MG63 (cell line): ENCODE measurements at regions not wholly inside any gene's neighbourhood (a gene's known extent, or its start where the extent isn't known, plus 50 kb on each side); places are given as distances from the start of the nearest gene placed in this dataset.

Experiments used
- DNase-seq: peaks from one replicate; pipeline ENCODE4 v3.0.0-alpha.2; 2020
- H3K27me3 ChIP-seq: fragments of 250-450 bp; sonication (Bioruptor Pico); 2 replicates; pipeline ENCODE4 v1.5.1; 2020; ENCODE audit warnings: mild to moderate bottlenecking, moderate library complexity
- H3K36me3 ChIP-seq: fragments of 250-450 bp; sonication (Bioruptor Pico); 2 replicates; pipeline ENCODE4 v1.5.1; 2020; ENCODE audit warnings: mild to moderate bottlenecking, moderate library complexity
- H3K4me3 ChIP-seq: fragments of 250-450 bp; sonication (Bioruptor Pico); 2 replicates; pipeline ENCODE4 v1.5.1; 2020; ENCODE audit warnings: mild to moderate bottlenecking, moderate library complexity
- H3K9me3 ChIP-seq: fragments of 250-450 bp; sonication (Bioruptor Pico); 2 replicates; pipeline ENCODE4 v1.5.1; 2020; ENCODE audit warnings: mild to moderate bottlenecking, moderate library complexity

GRCh38 chr6:44062771-44063560 is 64.3 kb downstream of the MRPL14 start:
- DNase-seq, result no peak
- no peak overlapping the region for H3K4me3 ChIP-seq
- H3K27me3 ChIP-seq, result no peaks in the 10 kb centered on the region
- H3K9me3 ChIP-seq, result no peaks in the 10 kb centered on the region
- H3K36me3 ChIP-seq, result no peaks in the 10 kb centered on the region

GRCh38 chr6:44062105-44062770 is 65.0 kb downstream of the MRPL14 start:
- DNase-seq, result peak; percentile 62
- H3K36me3 ChIP-seq, result no peaks in the 10 kb centered on the region
- H3K27me3 ChIP-seq, result no peaks in the 10 kb centered on the region
- no peaks in the 10 kb centered on the region for H3K9me3 ChIP-seq
- H3K4me3 ChIP-seq, result no peak overlapping the region

- no peaks in the 10 kb centered on the region for H3K9me3 ChIP-seq
- no peaks in the 10 kb centered on the region for H3K36me3 ChIP-seq
- no peak overlapping the region for H3K4me3 ChIP-seq
- DNase-seq, result peak; percentile 72
- no peaks in the 10 kb centered on the region for H3K27me3 ChIP-seq
Measured at GRCh38 chr6:44061375-44062104, 65.7 kb downstream of the MRPL14 start.

- Histone ChIP-seq H3K9me3 (no peaks in the 10 kb centered on the region), H3K4me3 (no peak overlapping the region), H3K27me3 (no peaks in the 10 kb centered on the region), H3K36me3 (no peaks in the 10 kb centered on the region)
- no peak for DNase-seq
Measured at GRCh38 chr6:44060612-44061374, 66.5 kb downstream of the MRPL14 start.

- no peaks in the 10 kb centered on the region for H3K27me3 ChIP-seq
- no peak overlapping the region for H3K4me3 ChIP-seq
- H3K9me3 ChIP-seq, result no peaks in the 10 kb centered on the region
- peak; percentile 100 for DNase-seq
- no peaks in the 10 kb centered on the region for H3K36me3 ChIP-seq
Measured at GRCh38 chr6:44059359-44060346, 67.6 kb downstream of the MRPL14 start.

- Histone ChIP-seq H3K4me3 (no peak overlapping the region), H3K27me3 (no peaks in the 10 kb centered on the region), H3K9me3 (no peaks in the 10 kb centered on the region), H3K36me3 (no peaks in the 10 kb centered on the region)
- DNase-seq, result peak; percentile 100
Measured at GRCh38 chr6:44058617-44059358, 68.5 kb downstream of the MRPL14 start.

GRCh38 chr6:44057931-44058616 is 69.2 kb downstream of the MRPL14 start:
- Histone ChIP-seq H3K9me3 (no peaks in the 10 kb centered on the region), H3K4me3 (no peak overlapping the region), H3K36me3 (no peaks in the 10 kb centered on the region), H3K27me3 (no peaks in the 10 kb centered on the region)
- DNase-seq, result peak; percentile 61

GRCh38 chr6:44057238-44057930 is 69.9 kb downstream of the MRPL14 start:
- H3K4me3 ChIP-seq, result no peak overlapping the region
- DNase-seq, result peak; percentile 64
- H3K9me3 ChIP-seq, result no peaks in the 10 kb centered on the region
- H3K36me3 ChIP-seq, result no peaks in the 10 kb centered on the region
- H3K27me3 ChIP-seq, result no peaks in the 10 kb centered on the region

- DNase-seq, result peak; percentile 100
- no peak overlapping the region for H3K4me3 ChIP-seq
- H3K27me3 ChIP-seq, result no peaks in the 10 kb centered on the region
- no peaks in the 10 kb centered on the region for H3K36me3 ChIP-seq
- H3K9me3 ChIP-seq, result no peaks in the 10 kb centered on the region
Measured at GRCh38 chr6:44056392-44057237, 70.6 kb downstream of the MRPL14 start.

- Histone ChIP-seq H3K9me3 (no peaks in the 10 kb centered on the region), H3K27me3 (no peaks in the 10 kb centered on the region), H3K36me3 (no peaks in the 10 kb centered on the region), H3K4me3 (no peak overlapping the region)
- peak; percentile 94 for DNase-seq
Measured at GRCh38 chr6:44054721-44055559, 72.3 kb downstream of the MRPL14 start.

GRCh38 chr6:44053760-44054556 is 73.3 kb downstream of the MRPL14 start:
- Histone ChIP-seq H3K27me3 (no peaks in the 10 kb centered on the region), H3K9me3 (no peaks in the 10 kb centered on the region), H3K36me3 (no peaks in the 10 kb centered on the region), H3K4me3 (no peak overlapping the region)
- peak; percentile 100 for DNase-seq
